IPS-18a (cell line): ENCODE measurements at regions not wholly inside any gene's neighbourhood (a gene's known extent, or its start where the extent isn't known, plus 50 kb on each side); places are given as distances from the start of the nearest gene placed in this dataset.
"Not testable (repeated sequence)": the region's sequence is repeated elsewhere in the genome, so short reads cannot be mapped to it uniquely, and the experiment has no call there.

Source experiments
- H3K27ac ChIP-seq: one replicate; pipeline ENCODE4 v1.5.1; 2013; ENCODE audit warnings: low read length
- H3K27me3 ChIP-seq: one replicate; pipeline ENCODE4 v1.6.1; 2013; ENCODE audit warnings: mild to moderate bottlenecking, low read length; ENCODE audit not compliant: control insufficient read depth, insufficient read depth
- H3K36me3 ChIP-seq: one replicate; pipeline ENCODE4 v1.6.1; 2013; ENCODE audit warnings: low read depth, low read length; ENCODE audit not compliant: control insufficient read depth
- H3K4me1 ChIP-seq: one replicate; pipeline ENCODE4 v1.6.1; 2013; ENCODE audit warnings: low read depth, low read length; ENCODE audit not compliant: control insufficient read depth
- H3K4me3 ChIP-seq: one replicate; pipeline ENCODE4 v1.5.1; 2013; ENCODE audit warnings: low read length
- H3K9ac ChIP-seq: one replicate; pipeline ENCODE4 v1.6.1; 2013; ENCODE audit warnings: mild to moderate bottlenecking, low read length, moderate library complexity
- H3K9me3 ChIP-seq: one replicate; pipeline ENCODE4 v1.6.1; 2013; ENCODE audit warnings: low read depth, low read length; ENCODE audit not compliant: control insufficient read depth

- H3K36me3 ChIP-seq, result no peaks in the 10 kb centered on the region
- H3K9me3 ChIP-seq, result no peaks in the 10 kb centered on the region
- H3K4me1 ChIP-seq, result peaks cover 4% of the 10 kb centered on the region
- H3K4me3 ChIP-seq, result no peak overlapping the region
- H3K27me3 ChIP-seq, result no peaks in the 10 kb centered on the region
- H3K27ac ChIP-seq, result no peak overlapping the region
- H3K9ac ChIP-seq, result no peak overlapping the region
Measured at GRCh38 chr6:56887086-56887485, 67.8 kb upstream of the BEND6 start.

GRCh38 chr6:56877922-56878321 lies 77.0 kb upstream of the BEND6 start:
- Histone ChIP-seq H3K36me3 (no peaks in the 10 kb centered on the region), H3K9ac (no peak overlapping the region), H3K27me3 (no peaks in the 10 kb centered on the region), H3K9me3 (no peaks in the 10 kb centered on the region), H3K4me1 (no peaks in the 10 kb centered on the region), H3K4me3 (no peak overlapping the region), H3K27ac (no peak overlapping the region)

- no peak overlapping the region for H3K27ac ChIP-seq
- no peak overlapping the region for H3K9ac ChIP-seq
- H3K9me3 ChIP-seq, result no peaks in the 10 kb centered on the region
- no peak overlapping the region for H3K4me3 ChIP-seq
- no peaks in the 10 kb centered on the region for H3K27me3 ChIP-seq
- H3K4me1 ChIP-seq, result no peaks in the 10 kb centered on the region
- no peaks in the 10 kb centered on the region for H3K36me3 ChIP-seq
Measured at GRCh38 chr6:56875961-56876360, 78.9 kb upstream of the BEND6 start.

GRCh38 chr6:56875523-56875922 lies 79.4 kb upstream of the BEND6 start:
- no peaks in the 10 kb centered on the region for H3K36me3 ChIP-seq
- no peak overlapping the region for H3K9ac ChIP-seq
- no peaks in the 10 kb centered on the region for H3K4me1 ChIP-seq
- H3K27me3 ChIP-seq, result no peaks in the 10 kb centered on the region
- H3K4me3 ChIP-seq, result no peak overlapping the region
- H3K27ac ChIP-seq, result no peak overlapping the region
- H3K9me3 ChIP-seq, result no peaks in the 10 kb centered on the region

GRCh38 chr6:56874328-56874727 lies 80.6 kb upstream of the BEND6 start:
- Histone ChIP-seq H3K4me1 (no peaks in the 10 kb centered on the region), H3K9me3 (no peaks in the 10 kb centered on the region), H3K9ac (no peak overlapping the region), H3K4me3 (no peak overlapping the region), H3K36me3 (no peaks in the 10 kb centered on the region), H3K27ac (no peak overlapping the region), H3K27me3 (no peaks in the 10 kb centered on the region)

GRCh38 chr6:56870053-56870452 lies 84.9 kb upstream of the BEND6 start:
- not testable (repeated sequence) for H3K9ac ChIP-seq, H3K9me3 ChIP-seq, H3K36me3 ChIP-seq, H3K27me3 ChIP-seq, H3K27ac ChIP-seq, H3K4me3 ChIP-seq
- peaks cover 12% of the 10 kb centered on the region for H3K4me1 ChIP-seq

- no peaks in the 10 kb centered on the region for H3K9me3 ChIP-seq
- H3K4me3 ChIP-seq, result no peak overlapping the region
- H3K27ac ChIP-seq, result no peak overlapping the region
- H3K27me3 ChIP-seq, result no peaks in the 10 kb centered on the region
- peaks cover 12% of the 10 kb centered on the region for H3K4me1 ChIP-seq
- H3K36me3 ChIP-seq, result no peaks in the 10 kb centered on the region
- H3K9ac ChIP-seq, result no peak overlapping the region
Measured at GRCh38 chr6:56869346-56869745, 85.6 kb upstream of the BEND6 start.

- H3K4me1 ChIP-seq, result peaks cover 12% of the 10 kb centered on the region
- no peak overlapping the region for H3K27ac ChIP-seq
- H3K9ac ChIP-seq, result no peak overlapping the region
Measured at GRCh38 chr6:56868687-56869086, 86.2 kb upstream of the BEND6 start.

GRCh38 chr6:56866917-56867522 lies 87.9 kb upstream of the BEND6 start:
- H3K4me1 ChIP-seq, result peaks cover 12% of the 10 kb centered on the region
- H3K36me3 ChIP-seq, result no peaks in the 10 kb centered on the region
- no peak overlapping the region for H3K4me3 ChIP-seq
- H3K9me3 ChIP-seq, result no peaks in the 10 kb centered on the region
- H3K27ac ChIP-seq, result no peak overlapping the region
- no peak overlapping the region for H3K9ac ChIP-seq
- H3K27me3 ChIP-seq, result no peaks in the 10 kb centered on the region

More at GRCh38 chr6:56868687-56869086, 86.2 kb upstream of the BEND6 start:
- no peaks in the 10 kb centered on the region for H3K27me3 ChIP-seq
- no peak overlapping the region for H3K4me3 ChIP-seq
- no peaks in the 10 kb centered on the region for H3K9me3 ChIP-seq
- H3K36me3 ChIP-seq, result no peaks in the 10 kb centered on the region

- Histone ChIP-seq H3K4me1 (peaks cover 12% of the 10 kb centered on the region), H3K27me3 (no peaks in the 10 kb centered on the region), H3K4me3 (no peak overlapping the region), H3K27ac (no peak overlapping the region), H3K9me3 (no peaks in the 10 kb centered on the region), H3K9ac (no peak overlapping the region), H3K36me3 (no peaks in the 10 kb centered on the region)
Measured at GRCh38 chr6:56865081-56865875, 89.6 kb upstream of the BEND6 start.

- Histone ChIP-seq H3K9ac (no peak overlapping the region), H3K27me3 (no peaks in the 10 kb centered on the region), H3K27ac (no peak overlapping the region), H3K9me3 (no peaks in the 10 kb centered on the region), H3K4me1 (peaks cover 12% of the 10 kb centered on the region), H3K4me3 (no peak overlapping the region), H3K36me3 (no peaks in the 10 kb centered on the region)
Measured at GRCh38 chr6:56864171-56864616, 90.7 kb upstream of the BEND6 start.

- Histone ChIP-seq H3K4me3 (no peak overlapping the region), H3K4me1 (peaks cover 12% of the 10 kb centered on the region), H3K9ac (no peak overlapping the region), H3K27ac (no peak overlapping the region), H3K27me3 (no peaks in the 10 kb centered on the region), H3K9me3 (no peaks in the 10 kb centered on the region), H3K36me3 (no peaks in the 10 kb centered on the region)
Measured at GRCh38 chr6:56863366-56863765, 91.5 kb upstream of the BEND6 start.
